HCT116 (cell line): ENCODE measurements at regions not wholly inside any gene's neighbourhood (a gene's known extent, or its start where the extent isn't known, plus 50 kb on each side); places are given as distances from the start of the nearest gene placed in this dataset.

Experiments used
- ATAC-seq: fragments of 200-7000 bp; cut with Tn5 transposase; 2 replicates; pipeline ENCODE4 v1.9.1; 2020; ENCODE audit warnings: mild to moderate bottlenecking, moderate library complexity
- BruUV-seq: library from RNA; stranded (reverse); fragments of 400-500 nt; replicated peaks from 2 replicates; lab custom pipeline; 2021; lab: Mats Ljungman, UMichigan
- CTCF ChIA-PET: fragments of 300-600 bp; sonication (Branson Sonifier 250); formaldehyde crosslinking; loops from one replicate; lab custom pipeline; 2021; ENCODE audit warnings: antibody characterized with exemption; lab: Charles Lee
- POLR2A ChIA-PET: fragments of 300-600, 350-600 bp; sonication (Branson Sonifier 250); formaldehyde crosslinking; loops from one replicate; lab custom pipeline; 2021; ENCODE audit warnings: antibody characterized with exemption; lab: Charles Lee
- RAD21 ChIA-PET, 2 experiments: fragments of 300-600 bp; sonication (Branson Sonifier 250); formaldehyde crosslinking; loops; one replicate each; lab custom pipeline; 2023; ENCODE audit warnings: low total read pairs in 2 of 2; ENCODE audit not compliant: uncharacterized antibody in 2 of 2, unreplicated experiment in 2 of 2, low non-redundant PET in 1 of 2; lab: Charles Lee
- DNase-seq: peaks from one replicate; pipeline ENCODE4 v3.0.0-alpha.2; 2010; ENCODE audit warnings: low read depth, low spot score
- H2AFZ ChIP-seq: fragments of 200-600 bp; shearing (Covaris generic), sonication (generic); 2 replicates; pipeline ENCODE4 v1.6.1; 2017; ENCODE audit warnings: low read depth, mixed run types, mixed read lengths, antibody characterized with exemption, low read length; ENCODE audit not compliant: poor library complexity, severe bottlenecking
- H3K27ac ChIP-seq: 2 replicates; pipeline ENCODE4 v1.5.1; 2012; ENCODE audit warnings: low read depth, low read length
- H3K27me3 ChIP-seq: fragments of 200-600 bp; sonication (generic); 2 replicates; pipeline ENCODE4 v1.6.1; 2016; ENCODE audit warnings: mixed run types, low read length, mixed read lengths; ENCODE audit not compliant: insufficient read depth
- H3K36me3 ChIP-seq, 2 experiments: fragments of 200-500 bp in 1 of 2; fragments of 200-600 bp in 1 of 2; sonication (Bioruptor generic) in 1 of 2; sonication (generic) in 1 of 2; 2 replicates each; pipeline versions ENCODE4 v1.5.1 to v1.6.1; 2014 to 2016; ENCODE audit warnings: low read length in 2 of 2, inconsistent platforms in 1 of 2, mixed read lengths in 1 of 2, mixed run types in 1 of 2; ENCODE audit not compliant: insufficient read depth in 2 of 2, control insufficient read depth in 1 of 2
- H3K4me1 ChIP-seq, 2 experiments: fragments of 200-600 bp in 1 of 2; sonication (generic) in 1 of 2; 2 replicates each; pipeline versions ENCODE4 v1.5.1 to v1.6.1; 2012 to 2017; ENCODE audit warnings: low read length in 2 of 2, inconsistent platforms in 1 of 2, mild to moderate bottlenecking in 1 of 2, mixed read lengths in 1 of 2, mixed run types in 1 of 2, moderate library complexity in 1 of 2; ENCODE audit not compliant: insufficient read depth in 2 of 2, control insufficient read depth in 1 of 2
- H3K4me2 ChIP-seq: fragments of 200-600 bp; sonication (generic); 2 replicates; pipeline ENCODE4 v1.6.1; 2017; ENCODE audit warnings: mixed run types, low read length, mixed read lengths
- H3K4me3 ChIP-seq, 2 experiments: fragments of 200-600 bp in 1 of 2; sonication (generic) in 1 of 2; replicated peaks in 1 of 2; 2 replicates each; pipeline ENCODE4 v1.5.1; 2011 to 2016; ENCODE audit warnings: low read length in 2 of 2, control low read depth in 1 of 2, low read depth in 1 of 2, mild to moderate bottlenecking in 1 of 2, mixed read lengths in 1 of 2, mixed run types in 1 of 2
- H3K79me2 ChIP-seq: fragments of 200-600 bp; sonication (generic); 2 replicates; pipeline ENCODE4 v1.6.1; 2017; ENCODE audit warnings: mild to moderate bottlenecking, mixed run types, low read length, moderate library complexity, mixed read lengths; ENCODE audit not compliant: insufficient read depth
- H3K9ac ChIP-seq: fragments of 200-600 bp; sonication (generic); 2 replicates; pipeline ENCODE4 v1.6.1; 2016; ENCODE audit warnings: low read length, mixed read lengths
- H3K9me2 ChIP-seq: fragments of 200-600 bp; sonication (generic), shearing (Covaris generic); 2 replicates; pipeline ENCODE4 v1.6.1; 2017; ENCODE audit warnings: mixed run types, mild to moderate bottlenecking, moderate library complexity; ENCODE audit not compliant: insufficient read depth
- H3K9me3 ChIP-seq, 2 experiments: fragments of 200-500 bp in 1 of 2; fragments of 200-600 bp in 1 of 2; sonication (Bioruptor generic) in 1 of 2; sonication (generic) in 1 of 2; 2 replicates each; pipeline ENCODE4 v1.6.1; 2014 to 2017; ENCODE audit warnings: low read length in 2 of 2, mixed read lengths in 2 of 2, inconsistent platforms in 1 of 2, low read depth in 1 of 2, mild to moderate bottlenecking in 1 of 2, mixed run types in 1 of 2, moderate library complexity in 1 of 2; ENCODE audit not compliant: control insufficient read depth in 1 of 2, insufficient read depth in 1 of 2
- H4K20me1 ChIP-seq: fragments of 200-600 bp; sonication (generic), shearing (Covaris generic); 2 replicates; pipeline ENCODE4 v1.6.1; 2017; ENCODE audit warnings: mixed run types, mild to moderate bottlenecking, moderate library complexity; ENCODE audit not compliant: insufficient read depth
- ATF3 ChIP-seq: IDR thresholded peaks from 2 replicates; pipeline ENCODE4 v1.6.1; 2012
- CEBPB ChIP-seq: IDR thresholded peaks from 2 replicates; pipeline ENCODE4 v1.6.1; 2012; ENCODE audit warnings: low read depth
- CTCF ChIP-seq, 3 experiments: fragments of 200-600 bp in 1 of 3; sonication (generic) in 1 of 3; IDR thresholded peaks in 2 of 3; conservative IDR thresholded peaks in 1 of 3; 2 replicates each; pipeline ENCODE4 v1.5.1; 2012 to 2017; ENCODE audit warnings: low read depth in 2 of 3, low read length in 2 of 3, antibody characterized with exemption in 1 of 3, borderline replicate concordance in 1 of 3, control low read depth in 1 of 3, mild to moderate bottlenecking in 1 of 3, mixed read lengths in 1 of 3, mixed run types in 1 of 3, moderate library complexity in 1 of 3; ENCODE audit not compliant: insufficient read depth in 1 of 3
- EGR1 ChIP-seq: IDR thresholded peaks from 2 replicates; pipeline ENCODE4 v1.6.1; 2012; ENCODE audit warnings: low read depth
- EZH2 ChIP-seq: fragments of 200-600 bp; sonication (generic); IDR thresholded peaks from 2 replicates; pipeline ENCODE4 v1.6.1; 2017; ENCODE audit warnings: antibody characterized with exemption, mixed run types
- EZH2phosphoT487 ChIP-seq: fragments of 200-600 bp; IDR thresholded peaks from 2 replicates; pipeline ENCODE4 v1.6.1; 2018; ENCODE audit warnings: antibody characterized with exemption, borderline replicate concordance
- JUND ChIP-seq: IDR thresholded peaks from 2 replicates; pipeline ENCODE4 v1.6.1; 2012
- SRF ChIP-seq: IDR thresholded peaks from 2 replicates; pipeline ENCODE4 v1.6.1; 2012; ENCODE audit warnings: low read depth
- ZBTB33 ChIP-seq: IDR thresholded peaks from 2 replicates; pipeline ENCODE4 v1.6.1; 2011; ENCODE audit warnings: mild to moderate bottlenecking, low read length, moderate library complexity; ENCODE audit not compliant: insufficient replicate concordance; ENCODE audit errors: extremely low read depth
- ZFX ChIP-seq: fragments of 450-650 bp; IDR thresholded peaks from 2 replicates; pipeline ENCODE4 v1.6.1; 2017
- ZNF274 ChIP-seq: fragments of 200-500 bp; sonication (Bioruptor generic); IDR thresholded peaks from 2 replicates; pipeline ENCODE4 v1.6.1; 2014; ENCODE audit warnings: mild to moderate bottlenecking, low read depth, low read length, inconsistent platforms
- intact Hi-C: fragments of 100-400 bp; cut with micrococcal nuclease; formaldehyde crosslinking; loops from 2 replicates; pipeline ENCODE4 v1.10.0; 2022
- TF ChIP-seq, protein P1 (sequence below): IDR thresholded peaks from 2 replicates; pipeline ENCODE4 v1.6.1; 2012; ENCODE audit warnings: low read depth
- TF ChIP-seq, protein P2 (sequence below): IDR thresholded peaks from 2 replicates; pipeline ENCODE4 v1.6.1; 2012

DNA sequence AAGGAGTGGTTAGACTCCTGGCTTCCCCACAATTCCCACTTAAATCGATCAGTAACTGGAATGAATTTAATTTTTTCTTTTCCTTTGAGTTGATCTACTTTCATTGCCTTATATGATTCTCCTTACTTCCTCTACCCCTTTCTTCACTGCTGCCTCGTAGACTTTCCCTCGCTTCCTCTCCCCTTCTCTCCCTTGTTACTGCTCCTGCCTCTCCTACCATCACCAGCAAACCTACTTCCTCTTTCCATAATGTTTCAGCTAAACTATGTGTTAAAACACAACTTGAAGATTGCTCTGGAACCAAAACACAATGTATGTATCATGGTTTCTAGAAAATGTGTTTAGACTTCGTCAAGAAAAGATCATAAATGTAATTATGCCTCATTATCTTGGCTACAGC is 132.0 kb upstream of the TET2 start (continued):
- TF ChIP-seq, protein P1, sequence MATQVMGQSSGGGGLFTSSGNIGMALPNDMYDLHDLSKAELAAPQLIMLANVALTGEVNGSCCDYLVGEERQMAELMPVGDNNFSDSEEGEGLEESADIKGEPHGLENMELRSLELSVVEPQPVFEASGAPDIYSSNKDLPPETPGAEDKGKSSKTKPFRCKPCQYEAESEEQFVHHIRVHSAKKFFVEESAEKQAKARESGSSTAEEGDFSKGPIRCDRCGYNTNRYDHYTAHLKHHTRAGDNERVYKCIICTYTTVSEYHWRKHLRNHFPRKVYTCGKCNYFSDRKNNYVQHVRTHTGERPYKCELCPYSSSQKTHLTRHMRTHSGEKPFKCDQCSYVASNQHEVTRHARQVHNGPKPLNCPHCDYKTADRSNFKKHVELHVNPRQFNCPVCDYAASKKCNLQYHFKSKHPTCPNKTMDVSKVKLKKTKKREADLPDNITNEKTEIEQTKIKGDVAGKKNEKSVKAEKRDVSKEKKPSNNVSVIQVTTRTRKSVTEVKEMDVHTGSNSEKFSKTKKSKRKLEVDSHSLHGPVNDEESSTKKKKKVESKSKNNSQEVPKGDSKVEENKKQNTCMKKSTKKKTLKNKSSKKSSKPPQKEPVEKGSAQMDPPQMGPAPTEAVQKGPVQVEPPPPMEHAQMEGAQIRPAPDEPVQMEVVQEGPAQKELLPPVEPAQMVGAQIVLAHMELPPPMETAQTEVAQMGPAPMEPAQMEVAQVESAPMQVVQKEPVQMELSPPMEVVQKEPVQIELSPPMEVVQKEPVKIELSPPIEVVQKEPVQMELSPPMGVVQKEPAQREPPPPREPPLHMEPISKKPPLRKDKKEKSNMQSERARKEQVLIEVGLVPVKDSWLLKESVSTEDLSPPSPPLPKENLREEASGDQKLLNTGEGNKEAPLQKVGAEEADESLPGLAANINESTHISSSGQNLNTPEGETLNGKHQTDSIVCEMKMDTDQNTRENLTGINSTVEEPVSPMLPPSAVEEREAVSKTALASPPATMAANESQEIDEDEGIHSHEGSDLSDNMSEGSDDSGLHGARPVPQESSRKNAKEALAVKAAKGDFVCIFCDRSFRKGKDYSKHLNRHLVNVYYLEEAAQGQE = no peak
- no peak for TF ChIP-seq CEBPB

DNA sequence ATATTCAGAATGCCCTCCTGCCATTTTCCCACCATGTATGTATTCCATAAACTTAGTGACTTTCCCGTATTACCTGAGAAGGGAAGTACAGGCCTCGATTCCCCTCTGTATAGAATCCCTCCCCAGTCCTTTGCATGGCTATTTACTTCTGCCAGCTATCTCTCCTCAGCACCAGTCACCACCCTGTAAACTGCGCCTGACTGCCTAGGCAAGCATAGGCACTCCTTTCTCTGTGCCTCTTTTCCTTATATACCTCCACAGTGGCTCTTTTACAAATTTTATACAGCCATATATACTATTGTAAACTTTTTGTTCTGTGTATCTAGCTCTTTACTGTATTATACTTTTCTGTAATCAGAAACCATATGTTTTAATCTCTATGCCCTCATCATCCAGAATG is 130.9 kb upstream of the TET2 start:
- Histone ChIP-seq H3K9me3 (no peaks in the 10 kb centered on the region), H2AFZ (no peak overlapping the region), H3K4me3 (no peak overlapping the region), H3K27me3 (no peaks in the 10 kb centered on the region), H3K27ac (no peak overlapping the region), H4K20me1 (no peaks in the 10 kb centered on the region), H3K4me1 (no peaks in the 10 kb centered on the region), H3K9me2 (no peaks in the 10 kb centered on the region), H3K36me3 (no peaks in the 10 kb centered on the region), H3K4me2 (no peak overlapping the region), H3K9ac (no peak overlapping the region), H3K79me2 (no peaks in the 10 kb centered on the region)
- DNase-seq (no peak), ATAC-seq (no peak)
- ChIA-PET CTCF (no interaction called here), RAD21 (no interaction called here), POLR2A (no interaction called here)
- intact Hi-C loops = no loop called here
- no TSS peak for BruUV-seq
- TF ChIP-seq CTCF (IDR thresholded peaks at IDR 0.05 in 2 of 3, conservative IDR thresholded peaks at IDR 0.05 in 1 of 3; ENCODE audit: borderline replicate concordance in 1 of 3, insufficient read depth in 1 of 3, low read depth in 2 of 3, low read length in 2 of 3) (no peak), ZNF274 (no peak), CEBPB (no peak), ATF3 (no peak), EZH2phosphoT487 (no peak), ZBTB33 (no peak), EZH2 (no peak), JUND (no peak), SRF (no peak), ZFX (no peak), EGR1 (no peak)
- TF ChIP-seq, protein P1 = no peak
- TF ChIP-seq, protein P2, sequence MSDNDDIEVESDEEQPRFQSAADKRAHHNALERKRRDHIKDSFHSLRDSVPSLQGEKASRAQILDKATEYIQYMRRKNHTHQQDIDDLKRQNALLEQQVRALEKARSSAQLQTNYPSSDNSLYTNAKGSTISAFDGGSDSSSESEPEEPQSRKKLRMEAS = no peak
